Fibroblast of lung (primary cell): ENCODE measurements at regions not wholly inside any gene's neighbourhood (a gene's known extent, or its start where the extent isn't known, plus 50 kb on each side); places are given as distances from the start of the nearest gene placed in this dataset.

Experiments used
- DNase-seq, 2 donors: peaks; one replicate each; pipeline versions ENCODE4 v3.0.0 to v3.0.0-alpha.2; 2010; ENCODE audit warnings: low read depth in 2 of 2
- H2AFZ ChIP-seq: 2 replicates; pipeline ENCODE4 v1.5.1; 2012; ENCODE audit warnings: low read length, control low read depth, inconsistent platforms
- H3K27ac ChIP-seq: 2 replicates; pipeline ENCODE4 v1.5.1; 2011; ENCODE audit warnings: low read length, control low read depth; ENCODE audit not compliant: insufficient read depth
- H3K27me3 ChIP-seq: 2 replicates; pipeline ENCODE4 v1.5.1; 2011; ENCODE audit warnings: mild to moderate bottlenecking, low read length; ENCODE audit not compliant: control insufficient read depth, insufficient read depth
- H3K36me3 ChIP-seq: 2 replicates; pipeline ENCODE4 v1.5.1; 2011; ENCODE audit warnings: low read length; ENCODE audit not compliant: control insufficient read depth, insufficient read depth
- H3K4me1 ChIP-seq: 2 replicates; pipeline ENCODE4 v1.5.1; 2011; ENCODE audit warnings: low read length; ENCODE audit not compliant: control insufficient read depth, insufficient read depth; ENCODE audit errors: extremely low read depth
- H3K4me2 ChIP-seq: 2 replicates; pipeline ENCODE4 v1.5.1; 2011; ENCODE audit warnings: low read length, control low read depth; ENCODE audit not compliant: insufficient read depth; ENCODE audit errors: extremely low read depth
- H3K4me3 ChIP-seq, 4 experiments: fragments of 200-600 bp in 1 of 4; sonication (generic) in 1 of 4; replicated peaks in 1 of 4; 2 replicates each; pipeline ENCODE4 v1.5.1; 2011 to 2016; ENCODE audit warnings: low read length in 4 of 4, low read depth in 3 of 4, mild to moderate bottlenecking in 3 of 4, control low read depth in 2 of 4, inconsistent platforms in 1 of 4, mixed read lengths in 1 of 4; ENCODE audit not compliant: insufficient read depth in 1 of 4; ENCODE audit errors: control extremely low read depth in 1 of 4
- H3K79me2 ChIP-seq: 2 replicates; pipeline ENCODE4 v1.5.1; 2012; ENCODE audit warnings: mild to moderate bottlenecking, low read length, inconsistent platforms; ENCODE audit not compliant: control insufficient read depth, insufficient read depth
- H3K9ac ChIP-seq: 2 replicates; pipeline ENCODE4 v1.5.1; 2011; ENCODE audit warnings: mild to moderate bottlenecking, low read length, control low read depth; ENCODE audit not compliant: insufficient read depth
- H3K9me3 ChIP-seq: 2 replicates; pipeline ENCODE4 v1.5.1; 2012; ENCODE audit warnings: low read depth, low read length; ENCODE audit not compliant: control insufficient read depth, insufficient read depth
- H4K20me1 ChIP-seq: 2 replicates; pipeline ENCODE4 v1.5.1; 2011; ENCODE audit warnings: low read length; ENCODE audit not compliant: control insufficient read depth, insufficient read depth; ENCODE audit errors: extremely low read depth
- CTCF ChIP-seq, 2 donors: IDR thresholded peaks in 1 of 2; conservative IDR thresholded peaks in 1 of 2; 1 replicate in 1 of 2; 2 replicates in 1 of 2; pipeline ENCODE4 v1.5.1; 2011 to 2012; ENCODE audit warnings: low read length in 2 of 2, control low read depth in 1 of 2, inconsistent platforms in 1 of 2, low read depth in 1 of 2, mild to moderate bottlenecking in 1 of 2
- EZH2 ChIP-seq: IDR thresholded peaks from 2 replicates; pipeline ENCODE4 v1.5.1; 2012; ENCODE audit warnings: low read length, control low read depth, mild to moderate bottlenecking; ENCODE audit errors: missing control alignments

- no peaks in the 10 kb centered on the region for H3K27me3 ChIP-seq
- TF ChIP-seq EZH2 = no peak
- no peak for TF ChIP-seq CTCF (conservative IDR thresholded peaks at IDR 0.05 in 1 of 2, IDR thresholded peaks at IDR 0.05 in 1 of 2; ENCODE audit: low read depth in 1 of 2, low read length in 2 of 2)
- DNase-seq = peak; percentile 68 to 98
- no peaks in the 10 kb centered on the region for H3K9me3 ChIP-seq
- H3K4me2 ChIP-seq = peak overlapping the region; percentile 30
- H3K4me1 ChIP-seq = peaks cover 15% of the 10 kb centered on the region
- no peaks in the 10 kb centered on the region for H4K20me1 ChIP-seq
- no peaks in the 10 kb centered on the region for H3K79me2 ChIP-seq
- H2AFZ ChIP-seq = no peak overlapping the region
- no peak overlapping the region for H3K9ac ChIP-seq
- peak overlapping the region; percentile 43 for H3K27ac ChIP-seq
- H3K4me3 ChIP-seq = peak overlapping the region in 1 of 4 experiments; percentile 14
- no peaks in the 10 kb centered on the region for H3K36me3 ChIP-seq
Measured at GRCh38 chr11:37504060-37504611, 906.1 kb upstream of the RAG2 start.

GRCh38 chr11:37503411-37504059, 905.5 kb upstream of the RAG2 start:
- peak overlapping the region; percentile 30 for H3K4me2 ChIP-seq
- peak overlapping the region; percentile 43 for H3K27ac ChIP-seq
- no peak for TF ChIP-seq EZH2
- TF ChIP-seq CTCF (conservative IDR thresholded peaks at IDR 0.05 in 1 of 2, IDR thresholded peaks at IDR 0.05 in 1 of 2; ENCODE audit: low read depth in 1 of 2, low read length in 2 of 2) = no peak

GRCh38 chr11:37502202-37502601, 904.2 kb upstream of the RAG2 start:
- Histone ChIP-seq H3K4me3 (no peak overlapping the region), H3K9ac (no peak overlapping the region), H3K27ac (no peak overlapping the region), H3K9me3 (no peaks in the 10 kb centered on the region), H4K20me1 (no peaks in the 10 kb centered on the region), H3K4me1 (peaks cover 15% of the 10 kb centered on the region), H3K27me3 (no peaks in the 10 kb centered on the region), H2AFZ (no peak overlapping the region), H3K4me2 (no peak overlapping the region), H3K79me2 (no peaks in the 10 kb centered on the region), H3K36me3 (no peaks in the 10 kb centered on the region)
- no peak for TF ChIP-seq EZH2
- no peak for TF ChIP-seq CTCF (conservative IDR thresholded peaks at IDR 0.05 in 1 of 2, IDR thresholded peaks at IDR 0.05 in 1 of 2; ENCODE audit: low read depth in 1 of 2, low read length in 2 of 2)
- DNase-seq = peak; percentile 17 to 36

More at GRCh38 chr11:37503411-37504059, 905.5 kb upstream of the RAG2 start:
- no peaks in the 10 kb centered on the region for H3K36me3 ChIP-seq
- no peak overlapping the region for H3K9ac ChIP-seq
- H3K9me3 ChIP-seq = no peaks in the 10 kb centered on the region
- H3K4me1 ChIP-seq = peaks cover 15% of the 10 kb centered on the region
- no peak overlapping the region for H3K4me3 ChIP-seq
- H2AFZ ChIP-seq = no peak overlapping the region
- H3K27me3 ChIP-seq = no peaks in the 10 kb centered on the region
- H4K20me1 ChIP-seq = no peaks in the 10 kb centered on the region
- H3K79me2 ChIP-seq = no peaks in the 10 kb centered on the region
- no peak for DNase-seq
